ENCODE measurements at regions not wholly inside any gene's neighbourhood (a gene's known extent, or its start where the extent isn't known, plus 50 kb on each side); places are given as distances from the start of the nearest gene placed in this dataset.

DNA sequence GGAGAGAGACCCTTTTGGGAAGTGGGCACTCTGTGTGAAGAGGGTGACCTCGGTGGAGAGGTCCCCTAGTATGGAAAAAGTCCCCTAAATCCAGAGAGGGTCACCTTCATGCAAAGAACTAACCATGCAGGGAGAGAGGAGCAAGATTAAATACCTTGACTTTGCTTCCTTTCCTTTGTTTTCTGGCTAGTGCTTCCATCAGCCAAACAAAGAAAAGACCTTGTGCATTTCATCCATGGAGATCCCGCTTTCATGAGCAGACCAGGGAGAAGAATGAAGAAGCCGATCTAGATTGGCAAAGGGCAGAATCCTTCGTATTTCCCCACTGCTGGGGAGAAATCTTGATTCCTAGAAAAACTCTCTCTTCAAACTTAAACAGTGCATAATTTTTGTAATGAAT, 813.3 kb upstream of the CDH6 start:
- TF ChIP-seq, protein P1, sequence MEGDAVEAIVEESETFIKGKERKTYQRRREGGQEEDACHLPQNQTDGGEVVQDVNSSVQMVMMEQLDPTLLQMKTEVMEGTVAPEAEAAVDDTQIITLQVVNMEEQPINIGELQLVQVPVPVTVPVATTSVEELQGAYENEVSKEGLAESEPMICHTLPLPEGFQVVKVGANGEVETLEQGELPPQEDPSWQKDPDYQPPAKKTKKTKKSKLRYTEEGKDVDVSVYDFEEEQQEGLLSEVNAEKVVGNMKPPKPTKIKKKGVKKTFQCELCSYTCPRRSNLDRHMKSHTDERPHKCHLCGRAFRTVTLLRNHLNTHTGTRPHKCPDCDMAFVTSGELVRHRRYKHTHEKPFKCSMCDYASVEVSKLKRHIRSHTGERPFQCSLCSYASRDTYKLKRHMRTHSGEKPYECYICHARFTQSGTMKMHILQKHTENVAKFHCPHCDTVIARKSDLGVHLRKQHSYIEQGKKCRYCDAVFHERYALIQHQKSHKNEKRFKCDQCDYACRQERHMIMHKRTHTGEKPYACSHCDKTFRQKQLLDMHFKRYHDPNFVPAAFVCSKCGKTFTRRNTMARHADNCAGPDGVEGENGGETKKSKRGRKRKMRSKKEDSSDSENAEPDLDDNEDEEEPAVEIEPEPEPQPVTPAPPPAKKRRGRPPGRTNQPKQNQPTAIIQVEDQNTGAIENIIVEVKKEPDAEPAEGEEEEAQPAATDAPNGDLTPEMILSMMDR (IDR thresholded peaks at IDR 0.05): no peak
- TF ChIP-seq POLR2A (IDR thresholded peaks at IDR 0.05): no peak

Data from Peyer's patch (tissue), 4 donors.